ENCODE measurements at regions not wholly inside any gene's neighbourhood (a gene's known extent, or its start where the extent isn't known, plus 50 kb on each side); places are given as distances from the start of the nearest gene placed in this dataset.

DNA sequence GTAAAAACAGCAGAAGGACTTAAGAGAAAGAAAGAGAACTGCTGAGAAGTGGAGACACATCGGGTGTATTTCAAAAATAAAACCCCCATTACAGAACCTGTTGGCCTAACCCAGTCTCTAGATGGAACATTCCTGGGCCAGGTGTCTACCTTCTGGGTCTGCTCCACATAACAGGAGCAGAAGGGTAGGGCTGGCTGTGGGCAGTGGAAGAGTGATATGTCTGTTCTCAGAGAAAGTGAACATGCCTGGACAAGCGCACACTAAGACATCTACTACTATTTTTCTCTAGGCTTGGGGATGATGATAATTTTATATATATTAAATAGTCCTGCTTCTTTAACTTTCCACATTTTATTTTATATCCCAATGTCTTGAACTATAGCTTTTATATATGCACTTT is 267.1 kb downstream of the TBC1D4 start:
- ChIA-PET POLR2A (no interaction called here), SMC1A (ENCODE audit: uncharacterized antibody, unreplicated experiment) (no interaction called here), CTCF (interaction anchor here (1.8 kb wide), 1 partner anchor 1379 kb away, joined by 9 read pairs; no protein-coding TSS in a partner anchor), RAD21 (ENCODE audit: unreplicated experiment) (no interaction called here)
- no peak for DNase-seq (ENCODE audit: low read depth, low spot score)
- Histone ChIP-seq H3K27me3 (replicated peaks in 1 of 2; ENCODE audit: control insufficient read depth in 2 of 2, insufficient read depth in 2 of 2, low read length in 1 of 2) (no peaks in the 10 kb centered on the region; a peak in 1 of 4 replicates), H2AFZ (ENCODE audit: control insufficient read depth, low read depth, low read length) (no peak overlapping the region), H3K4me2 (ENCODE audit: control insufficient read depth, insufficient read depth) (no peak overlapping the region), H4K20me1 (ENCODE audit: control insufficient read depth, insufficient read depth) (no peaks in the 10 kb centered on the region), H3K9ac (ENCODE audit: control insufficient read depth, insufficient read depth, low read length) (no peak overlapping the region), H3K4me1 (ENCODE audit: control insufficient read depth, insufficient read depth, low read length) (no peaks in the 10 kb centered on the region), H3K79me2 (ENCODE audit: control insufficient read depth, insufficient read depth, low read length) (no peaks in the 10 kb centered on the region), H3K36me3 (ENCODE audit: control insufficient read depth in 2 of 2, insufficient read depth in 2 of 2, low read length in 1 of 2) (no peaks in the 10 kb centered on the region), H3K27ac (ENCODE audit: control insufficient read depth, insufficient read depth) (no peak overlapping the region), H3K4me3 (no peak overlapping the region), H3K9me3 (replicated peaks; ENCODE audit: control insufficient read depth, insufficient read depth, low read length) (no peaks in the 10 kb centered on the region)
- no TSS peak for BruUV-seq (replicated peaks)
- intact Hi-C loops (cut with micrococcal nuclease; ENCODE audit: unreplicated experiment) (loop anchor here (5.0 to 10.0 kb wide), 3 partner anchors 530 to 1378 kb away; no protein-coding TSS in a partner anchor), in situ Hi-C loops (cut with MboI) (no loop called here)
- no peak for ATAC-seq
- no peak for FAIRE-seq
- TF ChIP-seq YY1 (IDR thresholded peaks at IDR 0.05; ENCODE audit: low read depth, low read length) (no peak), WRNIP1 (IDR thresholded peaks at IDR 0.05; ENCODE audit: borderline replicate concordance, low read depth, low read length) (no peak), ZSCAN29 (IDR thresholded peaks at IDR 0.05) (no peak), KAT2A (conservative IDR thresholded peaks at IDR 0.05; ENCODE audit: control insufficient read depth, low read depth, low read length) (no peak), STAT3 (IDR thresholded peaks at IDR 0.05; ENCODE audit: low read depth, low read length) (no peak), POLR2AphosphoS5 (IDR thresholded peaks at IDR 0.05; ENCODE audit: low read length) (no peak), BRCA1 (IDR thresholded peaks at IDR 0.05; ENCODE audit: low read depth, low read length) (no peak)
- TF ChIP-seq, protein P1, sequence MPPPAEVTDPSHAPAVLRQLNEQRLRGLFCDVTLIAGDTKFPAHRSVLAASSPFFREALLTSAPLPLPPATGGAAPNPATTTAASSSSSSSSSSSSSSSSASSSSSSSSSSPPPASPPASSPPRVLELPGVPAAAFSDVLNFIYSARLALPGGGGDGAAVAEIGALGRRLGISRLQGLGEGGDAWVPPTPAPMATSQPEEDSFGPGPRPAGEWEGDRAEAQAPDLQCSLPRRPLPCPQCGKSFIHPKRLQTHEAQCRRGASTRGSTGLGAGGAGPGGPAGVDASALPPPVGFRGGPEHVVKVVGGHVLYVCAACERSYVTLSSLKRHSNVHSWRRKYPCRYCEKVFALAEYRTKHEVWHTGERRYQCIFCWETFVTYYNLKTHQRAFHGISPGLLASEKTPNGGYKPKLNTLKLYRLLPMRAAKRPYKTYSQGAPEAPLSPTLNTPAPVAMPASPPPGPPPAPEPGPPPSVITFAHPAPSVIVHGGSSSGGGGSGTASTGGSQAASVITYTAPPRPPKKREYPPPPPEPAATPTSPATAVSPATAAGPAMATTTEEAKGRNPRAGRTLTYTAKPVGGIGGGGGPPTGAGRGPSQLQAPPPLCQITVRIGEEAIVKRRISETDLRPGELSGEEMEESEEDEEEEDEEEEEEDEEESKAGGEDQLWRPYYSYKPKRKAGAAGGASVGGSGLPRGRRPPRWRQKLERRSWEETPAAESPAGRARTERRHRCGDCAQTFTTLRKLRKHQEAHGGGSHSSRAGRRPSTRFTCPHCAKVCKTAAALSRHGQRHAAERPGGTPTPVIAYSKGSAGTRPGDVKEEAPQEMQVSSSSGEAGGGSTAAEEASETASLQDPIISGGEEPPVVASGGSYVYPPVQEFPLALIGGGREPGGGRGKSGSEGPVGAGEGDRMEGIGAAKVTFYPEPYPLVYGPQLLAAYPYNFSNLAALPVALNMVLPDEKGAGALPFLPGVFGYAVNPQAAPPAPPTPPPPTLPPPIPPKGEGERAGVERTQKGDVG (CRISPR knock-in tag; IDR thresholded peaks at IDR 0.05), result no peak
- 60% methylated on average over 2 of the region's 2 CpGs for WGBS (ENCODE audit: insufficient coverage, insufficient replicate concordance, low lambda C conversion rate, missing lambda C conversion rate)
